EL (cell line): ENCODE measurements at regions not wholly inside any gene's neighbourhood (a gene's known extent, or its start where the extent isn't known, plus 50 kb on each side); places are given as distances from the start of the nearest gene placed in this dataset.
A peak's percentile ranks its signal among the peaks of the same experiment; 100 is the strongest.

Source experiments
- DNase-seq: peaks from one replicate; pipeline ENCODE4 v3.0.0-alpha.2; 2016

DNA sequence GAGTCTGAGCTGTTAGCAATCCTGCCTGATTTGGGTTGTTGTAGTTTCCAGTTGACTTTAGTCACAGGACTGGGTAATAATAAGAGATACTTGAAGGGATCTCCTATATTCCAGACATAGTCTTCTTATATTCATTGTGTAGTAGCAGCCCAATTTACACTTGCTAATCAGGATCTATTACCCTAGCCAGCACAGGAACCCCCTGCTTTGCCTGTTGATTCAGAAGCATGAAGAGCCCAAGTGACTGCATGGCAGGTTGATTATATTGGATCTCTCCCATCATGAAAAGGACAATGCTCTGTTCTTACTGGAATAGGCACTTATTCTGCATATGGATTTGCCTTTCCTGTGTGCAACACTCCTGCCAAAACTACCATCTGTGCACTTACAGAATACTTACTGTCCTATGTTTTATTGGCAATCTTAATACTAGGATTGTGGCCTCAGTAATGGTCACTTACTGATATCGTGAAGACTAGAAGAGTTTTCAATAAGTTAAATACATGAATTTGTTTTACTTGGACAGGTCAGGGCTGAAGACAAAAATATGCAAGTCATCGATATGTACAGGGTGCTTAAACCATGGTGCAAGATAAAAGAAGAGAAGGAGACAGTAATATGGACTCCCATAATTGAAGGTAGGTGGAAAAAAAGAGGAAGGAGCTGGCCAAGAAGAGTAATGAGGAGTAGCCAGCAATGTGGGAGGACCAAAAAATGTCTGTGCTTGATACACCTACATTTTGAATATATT lies 304.1 kb downstream of the MCTP2 start:
- no peak for DNase-seq

DNA sequence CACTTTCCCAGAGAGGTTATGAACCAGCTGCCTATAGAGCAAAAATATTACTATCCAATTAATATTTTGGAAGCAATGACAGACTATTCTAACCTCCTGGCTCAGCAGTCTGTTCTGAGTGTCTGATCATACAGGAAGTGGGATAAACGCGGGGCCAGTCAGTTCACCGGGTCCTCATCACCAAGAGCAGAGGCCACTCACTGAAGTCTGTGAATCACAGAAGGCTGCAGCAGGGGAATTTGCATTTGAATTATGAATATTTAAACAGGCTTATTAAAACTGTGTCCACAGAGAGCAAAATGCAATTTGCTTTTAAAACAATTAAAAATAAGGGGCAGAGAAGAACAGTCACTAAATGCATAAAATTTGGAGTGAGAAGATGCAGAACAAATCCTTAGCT lies 305.2 kb downstream of the MCTP2 start:
- no peak for DNase-seq

DNA sequence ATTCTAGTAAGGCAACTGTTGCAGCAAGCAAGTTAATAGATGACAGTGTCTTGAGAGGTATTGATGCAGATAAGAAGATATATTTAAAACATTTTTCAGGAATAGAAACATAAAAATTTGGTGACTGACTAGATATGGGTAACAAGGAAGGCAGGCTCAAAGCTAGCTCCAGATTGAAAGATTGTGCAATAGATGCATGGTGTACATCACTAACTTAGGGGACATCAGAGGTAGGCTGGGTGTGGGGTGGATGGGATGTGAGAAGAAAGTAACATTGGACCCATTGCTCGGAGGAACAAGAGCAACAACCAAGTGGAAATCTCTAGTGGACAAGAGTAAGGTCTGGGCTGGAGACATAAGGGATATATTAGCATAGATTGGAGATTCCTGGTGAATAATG lies 306.9 kb downstream of the MCTP2 start:
- DNase-seq, result no peak

DNA sequence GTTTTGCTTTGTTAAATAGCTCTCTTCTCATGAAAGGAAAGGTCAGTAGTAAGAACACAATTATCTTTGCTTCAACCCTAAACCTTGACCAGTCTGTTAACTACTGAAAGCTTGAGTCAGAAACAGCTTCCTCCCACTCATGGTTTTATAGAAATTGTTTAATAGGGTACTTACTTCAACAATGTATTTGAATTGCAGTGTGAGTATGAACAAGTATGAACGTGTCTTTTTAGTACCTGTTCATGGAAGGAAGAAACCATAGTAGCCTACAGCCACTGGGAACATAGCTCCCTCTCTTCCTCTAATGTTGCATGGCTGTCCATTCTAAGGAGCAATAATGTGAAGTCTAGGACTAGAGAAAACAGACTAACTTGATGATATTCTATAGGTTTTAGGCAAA lies 311.0 kb downstream of the MCTP2 start:
- no peak for DNase-seq

DNA sequence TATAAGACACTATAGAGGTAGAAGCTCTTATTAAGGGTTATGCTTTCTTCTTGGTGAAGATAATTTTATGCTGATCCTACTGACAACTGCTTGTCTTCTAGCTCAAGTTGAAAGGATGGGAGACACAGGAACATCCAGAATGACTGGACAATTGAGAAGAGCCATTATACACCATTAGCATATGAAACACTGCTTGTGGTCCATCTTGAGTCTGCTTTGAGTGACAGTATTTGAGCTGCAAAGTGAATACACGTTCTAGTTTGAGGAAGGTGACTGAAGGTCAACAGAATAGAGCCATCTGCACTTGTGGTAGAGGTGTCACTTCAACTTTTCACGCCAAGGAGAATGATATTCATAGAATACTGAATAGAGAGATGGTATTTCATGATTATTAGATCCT lies 315.4 kb downstream of the MCTP2 start:
- DNase-seq, result no peak

DNA sequence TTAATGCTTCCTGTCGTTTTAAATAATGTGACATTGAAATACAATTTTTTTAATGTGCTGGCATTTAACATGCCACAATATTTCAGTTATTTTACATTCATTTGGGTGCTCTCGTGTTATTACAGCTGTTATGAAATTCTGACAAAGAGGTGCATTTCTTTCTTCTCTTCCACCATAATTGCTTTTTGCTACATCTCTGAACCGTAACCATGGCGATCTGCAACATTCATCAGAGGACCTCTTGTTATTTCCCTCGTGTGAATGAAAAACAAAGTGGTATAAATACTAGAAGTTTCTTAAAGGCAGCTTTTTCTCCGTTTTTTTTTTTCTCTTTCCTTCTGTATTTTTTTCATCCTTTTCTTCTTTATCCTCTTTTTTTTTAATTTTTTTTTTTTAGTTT lies 316.4 kb downstream of the MCTP2 start:
- DNase-seq, result no peak

DNA sequence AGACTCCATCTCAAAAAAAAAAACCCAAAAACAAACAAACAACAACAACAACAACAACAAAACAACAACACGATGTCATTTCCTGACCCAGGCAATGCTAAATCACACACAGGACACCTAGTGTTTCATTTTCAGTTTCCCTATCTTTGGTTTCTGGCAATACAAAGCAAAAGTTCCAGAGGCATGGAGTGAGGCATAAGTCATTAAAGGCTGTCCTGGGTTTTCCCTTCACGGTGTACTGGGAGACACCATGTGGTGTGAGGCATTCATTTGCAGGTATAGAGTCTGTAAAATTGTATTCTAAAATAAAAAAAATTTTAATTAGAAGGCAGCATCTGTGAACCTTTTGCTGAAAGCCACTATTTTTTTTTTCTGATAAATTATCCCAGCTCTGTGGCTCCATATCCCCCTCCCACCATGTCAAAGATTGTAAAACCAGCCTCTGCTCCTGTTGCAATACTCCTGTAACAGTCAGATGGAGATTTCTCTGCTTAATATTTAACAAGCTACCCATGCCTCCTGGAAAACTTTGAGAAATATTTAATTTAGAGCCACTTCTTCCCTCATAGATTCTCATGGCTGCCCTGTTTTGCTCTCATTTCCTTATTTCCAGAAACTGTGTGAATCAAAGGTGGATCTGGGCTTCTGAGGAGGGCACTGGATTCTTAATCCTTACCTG lies 324.6 kb downstream of the MCTP2 start:
- DNase-seq, result no peak

DNA sequence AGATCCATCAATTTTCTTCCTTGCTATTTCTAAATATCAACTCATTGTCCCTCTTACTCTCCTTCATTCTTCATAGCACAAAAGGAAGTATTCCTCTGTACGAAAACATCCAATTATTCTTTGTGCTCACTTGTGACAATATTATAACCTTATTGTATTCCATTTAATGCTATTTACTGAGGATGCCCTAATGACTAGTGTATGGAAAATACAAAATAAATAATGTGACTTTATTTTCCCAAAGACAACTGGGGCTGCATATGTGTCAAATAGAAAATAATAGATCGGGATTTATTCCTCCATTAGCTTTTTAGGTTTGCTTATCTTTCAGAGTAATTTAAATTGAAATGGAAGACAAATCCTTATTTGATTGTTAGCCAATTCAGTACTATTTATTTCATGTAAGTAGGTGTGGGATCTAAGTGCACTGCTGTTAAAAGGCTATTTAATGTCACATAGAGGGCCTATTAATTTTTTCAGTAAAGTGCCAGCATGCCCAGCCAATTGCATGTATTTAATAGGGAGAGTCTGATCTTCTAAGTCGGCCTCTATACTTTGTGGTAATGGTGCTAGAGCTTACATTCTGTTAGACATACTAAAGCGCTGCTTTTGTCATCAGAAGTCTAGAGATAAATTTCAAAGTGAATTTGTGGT lies 329.8 kb downstream of the MCTP2 start:
- DNase-seq, result no peak

DNA sequence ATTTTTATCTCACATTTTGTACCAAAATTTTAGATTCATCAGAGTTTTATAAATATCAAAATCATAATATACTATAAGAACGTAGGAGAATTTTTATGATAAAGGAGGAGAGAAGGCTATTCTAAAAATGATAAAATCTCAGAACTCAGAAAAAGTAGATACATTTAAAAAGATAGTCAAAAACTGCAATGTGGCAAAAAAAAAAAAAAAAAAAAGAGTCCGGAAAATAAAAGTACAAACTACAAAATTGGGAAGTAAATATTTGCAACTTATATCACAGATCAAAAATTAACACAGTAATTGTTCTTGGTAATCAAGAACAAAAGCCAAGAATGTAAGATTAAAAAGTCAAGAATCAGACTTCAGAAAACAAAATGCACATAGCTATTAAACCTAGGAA lies 332.1 kb downstream of the MCTP2 start:
- DNase-seq, result no peak

DNA sequence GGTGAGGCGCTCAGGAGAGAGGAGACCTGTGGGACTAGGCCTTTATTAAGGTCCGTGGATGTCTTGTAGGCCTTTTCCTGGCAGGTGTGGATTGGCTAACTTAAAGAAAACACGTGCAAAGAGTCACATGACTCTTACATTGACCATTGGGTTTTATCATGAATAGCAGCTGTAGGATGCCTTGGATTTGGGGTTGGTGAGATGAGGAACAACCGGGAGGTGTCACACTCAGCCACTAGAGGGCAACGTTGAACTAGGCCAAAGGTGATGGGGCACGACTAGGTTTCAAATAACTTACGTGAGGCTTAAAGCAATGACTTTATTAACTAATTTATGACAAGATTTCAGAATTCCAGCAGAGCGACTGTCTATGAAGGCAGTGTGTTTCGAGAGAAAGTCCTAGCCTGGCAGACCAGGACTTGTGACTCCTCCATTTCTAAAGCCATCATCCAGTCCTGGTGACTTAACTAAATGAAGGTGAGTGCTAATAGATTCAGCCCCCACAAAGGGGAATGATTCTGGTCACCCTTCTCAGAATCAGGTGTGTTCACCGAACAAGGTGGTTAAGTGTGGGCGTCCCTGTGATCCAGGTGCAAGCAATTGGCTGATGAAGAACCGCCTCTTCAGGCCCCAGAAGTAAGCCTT lies 345.6 kb downstream of the MCTP2 start:
- DNase-seq, result peak; percentile 3

DNA sequence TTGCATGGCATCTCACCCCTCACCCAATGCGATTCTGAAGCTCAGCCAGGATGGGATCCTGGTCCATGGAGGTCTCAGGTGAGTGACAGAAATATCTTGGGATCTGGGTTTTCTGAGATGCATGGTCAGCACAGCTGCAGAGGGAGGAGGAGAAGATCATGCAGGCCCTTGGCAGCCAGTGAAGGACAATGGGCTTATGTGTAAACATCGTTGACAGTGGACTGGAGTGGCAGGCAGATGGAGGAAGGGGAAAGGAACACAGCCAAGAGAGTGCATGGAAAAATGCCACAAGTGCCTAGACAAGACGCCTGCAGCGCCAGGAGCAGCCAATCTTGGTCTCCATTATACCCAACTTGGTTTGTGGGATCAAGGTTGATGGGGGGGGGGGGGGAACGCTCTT lies 347.9 kb downstream of the MCTP2 start:
- no peak for DNase-seq

DNA sequence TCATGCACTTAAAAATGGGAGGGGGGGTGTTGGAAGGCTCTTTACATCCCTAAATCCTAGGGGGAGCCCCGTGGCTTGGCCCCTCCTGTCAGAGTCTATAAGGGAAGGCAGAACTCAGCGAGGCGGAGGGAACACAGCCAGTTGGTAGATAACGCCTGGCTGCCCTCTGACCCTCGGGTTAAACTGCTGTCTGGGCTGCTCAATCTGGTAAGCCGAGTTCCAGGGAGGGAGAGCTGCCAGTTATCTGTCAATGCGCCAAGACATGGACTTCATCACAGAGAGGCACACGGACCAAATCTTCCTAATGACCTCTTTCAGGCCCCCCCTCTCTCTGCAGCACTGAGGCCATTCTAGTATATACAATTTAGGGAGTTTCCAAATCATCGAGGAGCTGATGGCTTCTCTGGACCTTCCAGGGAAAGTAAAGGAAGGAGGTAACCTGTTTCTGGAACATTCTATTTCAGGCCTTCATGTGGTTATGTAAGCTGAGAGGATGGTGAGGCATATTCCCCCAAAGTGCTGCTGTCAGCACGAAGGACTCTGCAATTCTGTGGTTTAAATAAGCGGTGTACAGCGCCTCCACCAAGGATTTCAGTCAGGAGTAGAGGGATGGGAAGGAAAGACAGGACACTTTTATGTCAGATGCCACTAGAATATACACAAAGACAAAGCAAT lies 349.0 kb downstream of the MCTP2 start:
- no peak for DNase-seq

DNA sequence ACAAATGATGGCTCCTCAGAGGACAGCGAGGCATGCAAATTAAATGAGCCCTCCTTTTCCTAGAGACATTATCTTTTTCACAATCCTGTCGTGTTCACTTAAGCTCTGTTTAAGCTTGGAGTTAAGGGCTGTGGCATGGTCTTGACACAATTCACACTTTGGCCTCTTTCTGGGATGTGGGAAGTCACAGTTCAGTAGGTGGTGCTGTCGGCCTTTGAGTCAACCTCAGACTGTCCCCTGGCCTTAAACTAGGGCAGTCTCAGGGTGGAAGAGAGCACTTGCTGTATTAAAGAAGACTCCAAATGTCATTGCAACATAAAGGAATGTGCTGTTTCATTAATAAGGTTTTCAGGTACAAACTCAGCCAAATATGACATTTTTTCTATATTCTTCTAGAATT lies 351.0 kb downstream of the MCTP2 start:
- DNase-seq, result no peak

DNA sequence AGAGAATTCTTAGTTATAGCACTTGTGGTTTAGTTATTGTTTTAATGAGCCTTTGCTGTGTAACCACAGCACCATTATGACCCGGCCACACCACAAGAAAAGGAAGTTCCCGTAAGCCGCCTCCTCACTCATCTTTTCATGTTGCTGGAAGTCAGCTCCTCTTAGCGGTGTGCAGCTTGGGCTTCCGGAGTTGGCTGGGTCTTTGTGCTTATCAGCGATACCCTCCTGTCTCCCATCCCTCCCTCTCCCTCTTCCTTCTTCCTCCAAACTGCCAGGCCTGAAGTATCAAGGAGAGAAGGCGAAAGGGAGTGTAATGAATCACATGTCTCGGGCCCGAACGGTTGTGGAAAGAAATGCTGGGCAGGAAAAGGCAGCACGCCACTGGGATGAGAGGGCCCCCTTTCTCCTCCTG lies 353.5 kb downstream of the MCTP2 start:
- no peak for DNase-seq

DNA sequence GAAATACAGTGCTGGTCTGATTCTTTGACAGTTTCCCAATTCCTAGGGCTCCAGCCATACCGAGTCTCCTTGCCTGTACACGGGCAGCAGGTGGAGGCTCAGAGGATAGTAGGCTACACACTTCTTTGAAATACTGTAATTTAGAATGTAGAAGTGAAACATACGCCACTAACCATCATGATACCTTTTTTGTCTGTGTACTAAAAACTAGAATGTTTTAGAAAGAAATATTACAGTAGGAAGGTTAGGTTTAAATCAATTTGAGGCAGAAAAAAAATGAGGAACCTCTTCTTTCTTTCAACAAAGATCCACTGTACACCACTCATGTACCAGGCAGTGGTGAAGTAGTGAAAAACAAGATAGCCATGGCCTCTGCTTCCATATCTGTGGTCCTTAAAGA lies 354.7 kb downstream of the MCTP2 start:
- DNase-seq, result no peak

DNA sequence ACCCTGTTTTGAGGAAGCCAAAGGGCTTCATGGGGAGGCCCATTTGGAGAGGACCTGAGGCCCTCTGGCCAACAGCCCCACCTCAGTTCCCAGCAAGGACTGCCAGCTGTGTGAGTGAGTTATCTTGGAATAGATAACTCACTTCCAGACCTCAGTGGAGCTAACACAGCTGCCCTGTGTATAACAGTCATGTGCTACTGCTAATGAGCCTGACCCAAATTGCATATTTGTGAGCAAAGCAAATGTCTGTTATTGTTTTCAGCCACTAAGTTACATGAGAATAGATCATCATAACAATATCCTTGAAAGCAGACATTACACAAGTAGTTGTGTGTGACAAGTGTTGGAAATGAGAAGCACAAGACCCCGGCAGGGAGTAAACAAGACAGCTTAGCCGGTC lies 355.8 kb downstream of the MCTP2 start:
- no peak for DNase-seq

DNA sequence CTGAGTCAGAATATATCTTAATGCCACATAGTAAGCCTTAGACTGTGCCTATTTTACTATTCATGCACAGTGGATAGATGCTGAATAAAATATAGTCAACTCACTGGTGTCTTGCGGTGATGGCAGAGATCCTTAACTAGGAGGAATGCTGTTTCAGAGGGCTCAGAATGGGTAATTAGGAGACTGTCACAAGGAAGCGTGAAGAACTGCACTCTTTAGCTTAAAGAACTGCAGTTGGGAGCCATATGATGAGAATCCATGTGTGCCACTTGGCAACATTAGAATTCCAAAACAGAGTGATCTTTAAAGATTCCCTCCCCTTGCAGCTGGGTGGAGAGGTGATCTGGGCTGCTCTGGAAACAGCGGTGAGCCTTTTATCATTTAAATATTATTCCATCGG lies 357.6 kb downstream of the MCTP2 start:
- no peak for DNase-seq

DNA sequence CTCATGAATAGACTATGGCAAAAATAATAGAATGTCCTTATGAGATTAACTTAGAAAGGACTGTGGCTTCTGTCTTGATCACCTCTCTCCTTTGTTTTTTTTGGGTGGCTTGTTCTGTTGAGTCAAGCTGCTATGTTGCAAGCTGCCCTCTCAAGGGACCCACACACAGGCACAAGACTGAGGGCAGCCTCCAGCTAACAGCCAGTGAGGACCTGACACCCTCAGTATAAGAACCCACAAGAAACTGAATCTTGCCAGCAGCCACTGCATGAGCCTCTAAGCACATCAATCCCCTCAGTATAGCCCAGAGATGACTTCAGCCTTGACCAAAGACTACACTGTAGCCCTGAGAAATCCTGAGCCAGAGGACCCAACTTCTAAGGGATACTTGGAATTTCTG lies 361.1 kb downstream of the MCTP2 start:
- no peak for DNase-seq

DNA sequence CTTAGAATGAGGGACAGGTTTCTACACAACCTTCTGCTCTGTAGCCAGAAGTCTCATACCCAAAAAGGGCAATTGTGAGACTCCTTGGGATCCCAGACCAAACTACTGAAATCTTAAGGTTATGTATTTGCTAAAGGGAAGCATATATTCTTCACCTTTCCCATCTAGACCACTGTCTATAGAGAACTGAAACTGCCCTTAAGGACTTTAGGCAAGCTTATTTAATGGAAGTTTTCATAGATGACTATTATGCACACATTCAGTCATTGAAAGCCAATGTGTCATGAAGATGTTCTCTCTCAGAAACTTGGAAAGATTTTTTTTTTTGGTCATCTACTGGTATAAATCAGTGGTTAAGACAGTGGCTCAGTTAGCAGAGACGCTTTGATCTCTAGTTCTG lies 365.3 kb downstream of the MCTP2 start:
- no peak for DNase-seq

DNA sequence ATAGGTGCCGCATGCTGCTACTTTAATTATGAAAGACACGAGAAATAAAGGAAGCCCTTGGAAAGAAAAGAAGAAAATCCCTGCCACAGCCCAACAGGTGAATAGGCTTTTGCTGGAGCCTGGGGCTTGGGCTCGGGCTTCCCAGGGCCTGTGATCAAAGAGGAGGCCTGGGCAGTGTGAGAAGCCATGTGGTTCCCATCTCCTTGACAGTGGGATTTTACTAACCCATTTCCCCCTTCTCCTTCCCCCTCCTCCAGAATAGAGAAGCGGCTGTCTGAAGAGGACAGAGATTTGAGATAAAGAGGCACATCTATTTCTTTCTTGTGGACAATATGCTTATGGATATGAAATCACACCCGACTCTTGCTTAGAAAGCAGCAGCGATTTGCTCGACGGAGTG lies 369.1 kb downstream of the MCTP2 start:
- no peak for DNase-seq

DNA sequence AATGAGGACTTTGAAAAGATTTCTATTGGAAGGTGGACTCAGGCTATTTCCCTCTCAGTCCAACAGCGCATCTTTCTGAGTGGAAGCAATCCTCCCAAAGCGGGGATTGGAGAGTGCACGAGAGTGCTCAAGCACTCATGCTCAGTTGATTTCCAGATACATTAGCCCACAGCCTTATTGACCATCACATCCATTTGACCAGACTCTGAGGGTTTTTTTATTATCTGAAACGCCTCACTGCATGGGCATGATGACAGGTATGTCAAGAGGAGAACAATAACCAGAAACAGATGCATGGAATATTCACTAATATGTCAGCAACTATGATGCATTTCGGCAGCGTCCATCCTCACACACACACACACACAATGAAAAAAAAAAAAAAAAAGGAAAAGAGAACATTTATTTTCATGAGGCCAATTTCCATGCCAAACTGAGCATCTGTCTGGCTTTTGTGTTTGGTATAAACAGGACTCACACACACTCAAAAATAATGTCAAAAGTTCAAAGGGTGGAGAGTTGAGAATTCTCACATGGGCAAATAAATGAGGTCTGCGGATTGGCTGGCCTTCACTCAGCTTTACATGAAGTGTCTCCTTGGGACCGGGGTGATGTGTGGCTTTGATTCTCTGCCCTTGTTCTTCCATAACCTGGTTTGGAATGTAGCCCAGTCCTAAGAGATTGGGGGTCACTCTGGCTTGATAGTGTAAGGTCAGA lies 371.6 kb downstream of the MCTP2 start:
- DNase-seq, result no peak

DNA sequence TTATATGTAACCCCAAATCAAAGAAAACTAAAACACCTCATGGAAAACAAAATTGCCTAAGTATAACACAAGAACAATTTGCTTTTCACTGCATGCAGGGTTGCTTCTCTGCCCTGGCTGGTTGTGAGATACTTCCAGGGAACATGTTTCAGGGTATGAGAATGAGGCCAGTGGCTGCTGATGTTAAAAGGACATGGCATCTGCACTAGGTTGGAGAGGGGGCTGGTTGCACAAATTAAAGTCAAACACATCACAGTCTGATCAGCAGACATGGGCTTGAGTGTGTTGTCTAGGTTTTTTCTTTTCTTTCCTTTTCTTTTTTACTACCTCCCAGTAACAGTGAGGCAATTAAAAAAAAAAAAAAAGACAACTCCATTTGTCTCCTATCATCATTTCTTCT lies 374.9 kb downstream of the MCTP2 start:
- no peak for DNase-seq
